ENCODE measurements at regions not wholly inside any gene's neighbourhood (a gene's known extent, or its start where the extent isn't known, plus 50 kb on each side); places are given as distances from the start of the nearest gene placed in this dataset.
"Not testable (repeated sequence)": the region's sequence is repeated elsewhere in the genome, so short reads cannot be mapped to it uniquely, and the experiment has no call there.

DNA sequence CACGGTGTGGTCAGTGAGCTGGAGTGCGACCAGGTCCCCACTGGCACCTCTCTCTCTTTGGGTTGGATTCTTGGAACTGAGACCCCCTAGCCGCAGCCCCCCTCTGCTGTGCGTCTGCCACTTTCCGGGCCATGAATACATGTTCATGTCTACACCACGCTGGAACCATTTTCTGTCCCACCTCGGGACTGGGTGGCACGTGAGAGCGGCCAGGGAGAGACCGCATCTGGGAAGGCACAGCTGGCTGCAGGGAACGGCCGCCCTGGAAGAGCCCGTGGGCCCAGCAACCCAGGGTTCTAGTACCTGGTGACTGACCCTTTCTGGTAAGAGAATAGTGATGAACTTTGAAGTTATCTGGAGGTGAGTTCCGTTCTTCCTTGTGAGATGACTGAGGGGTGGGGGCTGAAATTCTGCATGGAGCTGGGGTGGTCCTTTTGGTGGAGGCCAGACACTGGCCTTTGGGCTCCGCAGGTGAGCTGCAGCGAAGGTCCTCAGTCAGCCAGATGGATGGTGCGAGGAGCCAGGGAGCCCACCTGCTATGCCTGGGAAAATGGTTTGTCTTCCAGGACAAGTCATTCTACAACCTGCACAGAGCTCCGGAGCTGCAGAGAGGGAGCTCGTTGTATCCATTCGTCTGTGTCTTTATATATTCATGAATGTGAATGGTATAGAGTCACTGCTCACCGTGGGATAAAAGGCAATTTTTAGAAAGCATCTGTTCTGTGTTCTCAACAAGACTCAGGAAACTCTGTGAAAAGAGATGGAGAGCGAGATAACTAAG lies 223.5 kb downstream of the NDUFA10 start:
- H3K9me3 ChIP-seq = no peaks in the 10 kb centered on the region
- peak; percentile 9 for DNase-seq
- H3K27me3 ChIP-seq = no peaks in the 10 kb centered on the region
- H3K4me1 ChIP-seq = no peaks in the 10 kb centered on the region
- WGBS, 2 donors = 70 to 75% methylated on average over 22 of the region's 22 CpGs
- no peak overlapping the region for H3K27ac ChIP-seq
- no peaks in the 10 kb centered on the region for H3K36me3 ChIP-seq (ENCODE audit: low read depth, missing control alignments)
- H3K4me3 ChIP-seq = no peak overlapping the region
- intact Hi-C loops (cut with DNase I; ENCODE audit: low total_unique reads) = no loop called here
- TF ChIP-seq, protein P1, sequence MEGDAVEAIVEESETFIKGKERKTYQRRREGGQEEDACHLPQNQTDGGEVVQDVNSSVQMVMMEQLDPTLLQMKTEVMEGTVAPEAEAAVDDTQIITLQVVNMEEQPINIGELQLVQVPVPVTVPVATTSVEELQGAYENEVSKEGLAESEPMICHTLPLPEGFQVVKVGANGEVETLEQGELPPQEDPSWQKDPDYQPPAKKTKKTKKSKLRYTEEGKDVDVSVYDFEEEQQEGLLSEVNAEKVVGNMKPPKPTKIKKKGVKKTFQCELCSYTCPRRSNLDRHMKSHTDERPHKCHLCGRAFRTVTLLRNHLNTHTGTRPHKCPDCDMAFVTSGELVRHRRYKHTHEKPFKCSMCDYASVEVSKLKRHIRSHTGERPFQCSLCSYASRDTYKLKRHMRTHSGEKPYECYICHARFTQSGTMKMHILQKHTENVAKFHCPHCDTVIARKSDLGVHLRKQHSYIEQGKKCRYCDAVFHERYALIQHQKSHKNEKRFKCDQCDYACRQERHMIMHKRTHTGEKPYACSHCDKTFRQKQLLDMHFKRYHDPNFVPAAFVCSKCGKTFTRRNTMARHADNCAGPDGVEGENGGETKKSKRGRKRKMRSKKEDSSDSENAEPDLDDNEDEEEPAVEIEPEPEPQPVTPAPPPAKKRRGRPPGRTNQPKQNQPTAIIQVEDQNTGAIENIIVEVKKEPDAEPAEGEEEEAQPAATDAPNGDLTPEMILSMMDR (IDR thresholded peaks at IDR 0.05) = no peak
- no peak for TF ChIP-seq POLR2A (IDR thresholded peaks at IDR 0.05)

DNA sequence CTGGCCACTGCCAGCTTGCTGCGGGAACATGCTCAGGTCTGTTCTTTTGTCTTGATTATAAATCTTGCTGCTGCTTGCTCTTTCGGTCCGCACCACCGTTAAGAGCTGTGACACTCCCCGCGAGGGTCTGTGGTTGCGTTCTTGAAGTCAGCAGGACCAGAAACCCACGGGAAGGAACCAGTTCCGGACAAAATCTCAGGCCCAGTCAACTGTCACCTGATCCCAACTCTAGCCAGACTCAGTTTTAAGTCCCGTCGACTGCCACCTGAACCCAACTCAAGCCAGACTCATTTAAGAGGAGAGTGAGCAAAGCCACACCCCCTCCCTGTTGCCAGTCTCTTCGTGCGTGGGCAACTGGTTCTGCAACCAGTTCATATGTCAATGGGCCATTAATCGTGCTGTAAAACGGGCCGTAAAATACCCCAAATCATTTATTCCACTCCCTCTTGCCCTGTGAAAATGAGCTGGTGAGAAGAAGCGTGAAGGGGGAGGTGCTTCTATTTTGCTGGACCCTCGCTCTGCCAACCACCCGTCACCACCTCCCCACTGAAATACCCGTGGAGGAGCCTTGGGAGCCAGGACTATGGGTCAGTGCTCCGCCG lies 224.3 kb downstream of the NDUFA10 start:
- Histone ChIP-seq H3K36me3 (ENCODE audit: low read depth, missing control alignments) (no peaks in the 10 kb centered on the region), H3K4me1 (no peaks in the 10 kb centered on the region), H3K9me3 (no peaks in the 10 kb centered on the region), H3K27me3 (no peaks in the 10 kb centered on the region), H3K4me3 (no peak overlapping the region), H3K27ac (no peak overlapping the region)
- WGBS, 2 donors = 65 to 73% methylated on average over 22 of the region's 22 CpGs
- intact Hi-C loops (cut with DNase I; ENCODE audit: low total_unique reads) = no loop called here
- no peak for TF ChIP-seq POLR2A (IDR thresholded peaks at IDR 0.05)
- TF ChIP-seq, protein P1 (IDR thresholded peaks at IDR 0.05) = no peak
- peak; percentile 31 for DNase-seq

- H3K4me3 ChIP-seq = no peak overlapping the region
- no peaks in the 10 kb centered on the region for H3K27me3 ChIP-seq
- TF ChIP-seq POLR2A (IDR thresholded peaks at IDR 0.05) = no peak
- TF ChIP-seq, protein P1 (IDR thresholded peaks at IDR 0.05) = no peak
- no peaks in the 10 kb centered on the region for H3K36me3 ChIP-seq (ENCODE audit: low read depth, missing control alignments)
- no peak overlapping the region for H3K27ac ChIP-seq
- intact Hi-C loops (cut with DNase I; ENCODE audit: low total_unique reads) = no loop called here
- no peaks in the 10 kb centered on the region for H3K4me1 ChIP-seq
- DNase-seq = no peak
- H3K9me3 ChIP-seq = no peaks in the 10 kb centered on the region
Measured at GRCh38 chr2:239797316-239797715, 227.8 kb downstream of the NDUFA10 start.

GRCh38 chr2:239795761-239796160 lies 229.4 kb downstream of the NDUFA10 start:
- H3K27ac ChIP-seq; H3K4me3 ChIP-seq; intact Hi-C loops (cut with DNase I; ENCODE audit: low total_unique reads); DNase-seq; H3K36me3 ChIP-seq (ENCODE audit: low read depth, missing control alignments); H3K4me1 ChIP-seq; H3K27me3 ChIP-seq; H3K9me3 ChIP-seq: not testable (repeated sequence)
- WGBS, 2 donors = 87 to 96% methylated on average over 5 to 17 of the region's 17 CpGs

GRCh38 chr2:239793836-239794235 lies 231.3 kb downstream of the NDUFA10 start:
- WGBS, 2 donors = 74% methylated on average over 7 of the region's 7 CpGs
- no peak for DNase-seq
- H3K27me3 ChIP-seq = no peaks in the 10 kb centered on the region
- intact Hi-C loops (cut with DNase I; ENCODE audit: low total_unique reads) = no loop called here
- no peak overlapping the region for H3K4me3 ChIP-seq
- no peak overlapping the region for H3K27ac ChIP-seq
- peaks cover 6% of the 10 kb centered on the region for H3K4me1 ChIP-seq
- TF ChIP-seq, protein P1 (IDR thresholded peaks at IDR 0.05) = no peak
- TF ChIP-seq POLR2A (IDR thresholded peaks at IDR 0.05) = no peak
- no peaks in the 10 kb centered on the region for H3K9me3 ChIP-seq
- H3K36me3 ChIP-seq (ENCODE audit: low read depth, missing control alignments) = no peaks in the 10 kb centered on the region

Data from testis (tissue), 2 donors.